ENCODE measurements at regions not wholly inside any gene's neighbourhood (a gene's known extent, or its start where the extent isn't known, plus 50 kb on each side); places are given as distances from the start of the nearest gene placed in this dataset.

GRCh38 chr2:5886462-5886861, 194.3 kb downstream of the SOX11 start:
- TF ChIP-seq POLR2AphosphoS5 (IDR thresholded peaks at IDR 0.05; ENCODE audit: low read depth, low read length) (no peak), FOXP2 (optimal IDR thresholded peaks at IDR 0.05; ENCODE audit: borderline replicate concordance, extremely low read depth, extremely low read length, insufficient read depth) (no peak), SIN3A (IDR thresholded peaks at IDR 0.05; ENCODE audit: borderline replicate concordance, insufficient read depth, low read length) (no peak), REST (IDR thresholded peaks at IDR 0.05; ENCODE audit: insufficient read depth in 1 of 2, low read depth in 2 of 2, low read length in 2 of 2) (no peak), TAF1 (IDR thresholded peaks at IDR 0.05; ENCODE audit: borderline replicate concordance, insufficient read depth, low read length) (no peak)

- no peak for TF ChIP-seq POLR2AphosphoS5 (IDR thresholded peaks at IDR 0.05; ENCODE audit: low read depth, low read length)
These were observed 195.9 kb downstream of the SOX11 start for GRCh38 chr2:5888126-5888525.

- no peak for TF ChIP-seq FOXP2 (optimal IDR thresholded peaks at IDR 0.05; ENCODE audit: borderline replicate concordance, extremely low read depth, extremely low read length, insufficient read depth)
- no peak for TF ChIP-seq POLR2AphosphoS5 (IDR thresholded peaks at IDR 0.05; ENCODE audit: low read depth, low read length)
- TF ChIP-seq REST (IDR thresholded peaks at IDR 0.05; ENCODE audit: insufficient read depth in 1 of 2, low read depth in 2 of 2, low read length in 2 of 2) = no peak
- TF ChIP-seq TAF1 (IDR thresholded peaks at IDR 0.05; ENCODE audit: borderline replicate concordance, insufficient read depth, low read length) = no peak
- TF ChIP-seq SIN3A (IDR thresholded peaks at IDR 0.05; ENCODE audit: borderline replicate concordance, insufficient read depth, low read length) = no peak
These were observed 197.3 kb downstream of the SOX11 start for GRCh38 chr2:5889519-5889918.

GRCh38 chr2:5894355-5894754, 202.2 kb downstream of the SOX11 start:
- TF ChIP-seq REST (IDR thresholded peaks at IDR 0.05; ENCODE audit: insufficient read depth in 1 of 2, low read depth in 2 of 2, low read length in 2 of 2) = no peak
- no peak for TF ChIP-seq POLR2AphosphoS5 (IDR thresholded peaks at IDR 0.05; ENCODE audit: low read depth, low read length)
- no peak for TF ChIP-seq TAF1 (IDR thresholded peaks at IDR 0.05; ENCODE audit: borderline replicate concordance, insufficient read depth, low read length)

- TF ChIP-seq POLR2AphosphoS5 (IDR thresholded peaks at IDR 0.05; ENCODE audit: low read depth, low read length) (no peak), REST (IDR thresholded peaks at IDR 0.05; ENCODE audit: insufficient read depth in 1 of 2, low read depth in 2 of 2, low read length in 2 of 2) (no peak), FOXP2 (optimal IDR thresholded peaks at IDR 0.05; ENCODE audit: borderline replicate concordance, extremely low read depth, extremely low read length, insufficient read depth) (no peak)
These were observed 203.1 kb downstream of the SOX11 start for GRCh38 chr2:5895284-5895683.

GRCh38 chr2:5897249-5897648, 205.1 kb downstream of the SOX11 start:
- TF ChIP-seq TAF1 (IDR thresholded peaks at IDR 0.05; ENCODE audit: borderline replicate concordance, insufficient read depth, low read length) (no peak), POLR2AphosphoS5 (IDR thresholded peaks at IDR 0.05; ENCODE audit: low read depth, low read length) (no peak), REST (IDR thresholded peaks at IDR 0.05; ENCODE audit: insufficient read depth in 1 of 2, low read depth in 2 of 2, low read length in 2 of 2) (no peak), SIN3A (IDR thresholded peaks at IDR 0.05; ENCODE audit: borderline replicate concordance, insufficient read depth, low read length) (no peak), FOXP2 (optimal IDR thresholded peaks at IDR 0.05; ENCODE audit: borderline replicate concordance, extremely low read depth, extremely low read length, insufficient read depth) (no peak)

Measured in PFSK-1 (cell line).